H9 (cell line): ENCODE measurements at regions not wholly inside any gene's neighbourhood (a gene's known extent, or its start where the extent isn't known, plus 50 kb on each side); places are given as distances from the start of the nearest gene placed in this dataset.

Source experiments
- DNase-seq: peaks from one replicate; pipeline ENCODE4 v3.0.0-alpha.2; 2017
- H2AFZ ChIP-seq: one replicate; pipeline ENCODE4 v1.6.1; 2013; ENCODE audit warnings: mild to moderate bottlenecking, low read length, control low read depth, moderate library complexity
- H2AK5ac ChIP-seq: 2 replicates; pipeline ENCODE4 v1.6.1; 2013; ENCODE audit warnings: low read length, control low read depth, mixed read lengths; ENCODE audit not compliant: insufficient read length
- H2BK120ac ChIP-seq: one replicate; pipeline ENCODE4 v1.6.1; 2013; ENCODE audit warnings: low read depth, mild to moderate bottlenecking, low read length, control low read depth, inconsistent platforms; ENCODE audit not compliant: poor library complexity, severe bottlenecking
- H2BK12ac ChIP-seq: 2 replicates; pipeline ENCODE4 v1.6.1; 2013; ENCODE audit warnings: low read length, control low read depth, mixed read lengths, low read depth; ENCODE audit not compliant: insufficient read length
- H2BK15ac ChIP-seq: 2 replicates; pipeline ENCODE4 v1.6.1; 2013; ENCODE audit warnings: low read depth, low read length, control low read depth
- H2BK20ac ChIP-seq: one replicate; pipeline ENCODE4 v1.6.1; 2013; ENCODE audit warnings: low read depth, mild to moderate bottlenecking, low read length, control low read depth, inconsistent platforms; ENCODE audit not compliant: poor library complexity, severe bottlenecking
- H2BK5ac ChIP-seq: 2 replicates; pipeline ENCODE4 v1.6.1; 2013; ENCODE audit warnings: low read length, control low read depth, mixed read lengths; ENCODE audit not compliant: insufficient read length
- H3K14ac ChIP-seq: 2 replicates; pipeline ENCODE4 v1.6.1; 2013; ENCODE audit warnings: low read length, control low read depth; ENCODE audit not compliant: insufficient read depth
- H3K18ac ChIP-seq: 2 replicates; pipeline ENCODE4 v1.6.1; 2013; ENCODE audit warnings: low read depth, mild to moderate bottlenecking, mixed read lengths, low read length, control low read depth; ENCODE audit not compliant: insufficient read length
- H3K23ac ChIP-seq: 2 replicates; pipeline ENCODE4 v1.6.1; 2013; ENCODE audit warnings: low read length, control low read depth, mixed read lengths, low read depth; ENCODE audit not compliant: insufficient read length
- H3K23me2 ChIP-seq: 2 replicates; pipeline ENCODE4 v1.6.1; 2013; ENCODE audit warnings: low read depth, mild to moderate bottlenecking, mixed read lengths, low read length, control low read depth; ENCODE audit not compliant: insufficient read length, poor library complexity, severe bottlenecking
- H3K27ac ChIP-seq: 2 replicates; pipeline ENCODE4 v1.5.1; 2013; ENCODE audit warnings: low read length, control low read depth, mixed read lengths, low read depth; ENCODE audit not compliant: insufficient read length
- H3K27me3 ChIP-seq: 2 replicates; pipeline ENCODE4 v1.6.1; 2013; ENCODE audit warnings: low read length, control low read depth, inconsistent platforms; ENCODE audit not compliant: insufficient read depth
- H3K4ac ChIP-seq: 2 replicates; pipeline ENCODE4 v1.6.1; 2013; ENCODE audit warnings: low read depth, mild to moderate bottlenecking, control low read depth, inconsistent platforms, low read length, moderate library complexity
- H3K4me1 ChIP-seq: 2 replicates; pipeline ENCODE4 v1.6.1; 2013; ENCODE audit warnings: low read length, control low read depth, inconsistent platforms; ENCODE audit not compliant: insufficient read depth
- H3K4me2 ChIP-seq: 2 replicates; pipeline ENCODE4 v1.6.1; 2013; ENCODE audit warnings: low read length, control low read depth, mixed read lengths; ENCODE audit not compliant: insufficient read length, insufficient read depth
- H3K56ac ChIP-seq: 2 replicates; pipeline ENCODE4 v1.6.1; 2013; ENCODE audit warnings: low read depth, mild to moderate bottlenecking, mixed read lengths, low read length, control low read depth; ENCODE audit not compliant: insufficient read length
- H3K79me1 ChIP-seq: 2 replicates; pipeline ENCODE4 v1.6.1; 2013; ENCODE audit warnings: low read depth, mild to moderate bottlenecking, moderate library complexity, low read length, control low read depth, inconsistent platforms; ENCODE audit not compliant: insufficient read depth, poor library complexity, severe bottlenecking
- H3K79me2 ChIP-seq: 2 replicates; pipeline ENCODE4 v1.6.1; 2013; ENCODE audit warnings: low read length, control low read depth, inconsistent platforms; ENCODE audit not compliant: insufficient read depth
- H3K9ac ChIP-seq: 2 replicates; pipeline ENCODE4 v1.6.1; 2013; ENCODE audit warnings: low read length, control low read depth, mixed read lengths; ENCODE audit not compliant: insufficient read length; ENCODE audit errors: extremely low read depth
- H3K9me3 ChIP-seq: one replicate; pipeline ENCODE4 v1.6.1; 2013; ENCODE audit warnings: low read depth, low read length, inconsistent platforms; ENCODE audit not compliant: control insufficient read depth
- H3T11ph ChIP-seq: one replicate; pipeline ENCODE4 v1.6.1; 2013; ENCODE audit warnings: mild to moderate bottlenecking, low read length, control low read depth, inconsistent platforms
- H4K20me1 ChIP-seq: one replicate; pipeline ENCODE4 v1.6.1; 2013; ENCODE audit not compliant: control insufficient read depth, insufficient read length, insufficient read depth
- H4K5ac ChIP-seq: 2 replicates; pipeline ENCODE4 v1.6.1; 2013; ENCODE audit warnings: low read depth, mild to moderate bottlenecking, mixed read lengths, low read length, control low read depth; ENCODE audit not compliant: insufficient read length
- H4K8ac ChIP-seq: replicated peaks from 2 replicates; pipeline ENCODE4 v1.6.1; 2013; ENCODE audit warnings: low read length, control low read depth, mixed read lengths, low read depth; ENCODE audit not compliant: insufficient read length
- H4K91ac ChIP-seq: 2 replicates; pipeline ENCODE4 v1.6.1; 2013; ENCODE audit warnings: low read depth, mild to moderate bottlenecking, moderate library complexity, mixed read lengths, low read length, control low read depth; ENCODE audit not compliant: insufficient read length
- H3K27ac Mint-ChIP-seq, 3 experiments: 2 replicates in 2 of 3; 3 replicates in 1 of 3; pipeline ENCODE4 v1.8.0; 2020 to 2021; ENCODE audit warnings: mixed read lengths in 3 of 3, mild to moderate bottlenecking in 1 of 3, moderate library complexity in 1 of 3
- H3K27me3 Mint-ChIP-seq: 2 replicates; pipeline ENCODE4 v1.8.0; 2021; ENCODE audit warnings: low read depth, mild to moderate bottlenecking, moderate library complexity, mixed read lengths
- H3K36me3 Mint-ChIP-seq, 3 experiments: 2 replicates in 2 of 3; 3 replicates in 1 of 3; pipeline ENCODE4 v1.8.0; 2020 to 2021; ENCODE audit warnings: low read depth in 3 of 3, mixed read lengths in 3 of 3; ENCODE audit not compliant: insufficient read depth in 1 of 3
- H3K4me1 Mint-ChIP-seq, 2 experiments: 2 replicates each; pipeline ENCODE4 v1.8.0; 2020; ENCODE audit warnings: mixed read lengths in 2 of 2
- H3K4me3 Mint-ChIP-seq, 2 experiments: 2 replicates in 1 of 2; 3 replicates in 1 of 2; pipeline ENCODE4 v1.8.0; 2020 to 2021; ENCODE audit warnings: mild to moderate bottlenecking in 2 of 2, mixed read lengths in 2 of 2, moderate library complexity in 1 of 2
- H3K9me3 Mint-ChIP-seq, 2 experiments: 2 replicates in 1 of 2; 3 replicates in 1 of 2; pipeline ENCODE4 v1.8.0; 2020; ENCODE audit warnings: mild to moderate bottlenecking in 2 of 2, mixed read lengths in 2 of 2, moderate library complexity in 1 of 2
- CTCF ChIP-seq: fragments of 200-600 bp; sonication (generic); conservative IDR thresholded peaks from 3 replicates; pipeline ENCODE4 v1.8.0; 2021; ENCODE audit warnings: antibody characterized with exemption, mild to moderate bottlenecking
- WGBS: extraction: QIAGEN DNeasy Blood & Tissue Kit; methylation state at CpG from one replicate; pipeline ENCODE4 v1.1.7; 2013; ENCODE audit warnings: missing lambda C conversion rate, low lambda C conversion rate, mixed read lengths; ENCODE audit not compliant: insufficient read length; ENCODE audit errors: extremely low coverage; 5-methylcytosine and 5-hydroxymethylcytosine counted together

- H3K23me2 ChIP-seq: no peaks in the 10 kb centered on the region
- H3K9me3 ChIP-seq: no peaks in the 10 kb centered on the region
- no peak overlapping the region for H3K9ac ChIP-seq
- Mint-ChIP-seq H3K36me3 (no peaks in the 10 kb centered on the region), H3K9me3 (no peaks in the 10 kb centered on the region), H3K27me3 (no peaks in the 10 kb centered on the region), H3K27ac (no peak overlapping the region), H3K4me3 (no peak overlapping the region), H3K4me1 (no peaks in the 10 kb centered on the region)
- H3K4me2 ChIP-seq: no peak overlapping the region
- H2BK20ac ChIP-seq: no peak overlapping the region
- no peak overlapping the region for H3K23ac ChIP-seq
- no peak overlapping the region for H3K14ac ChIP-seq
- TF ChIP-seq CTCF: no peak
- no peak overlapping the region for H4K5ac ChIP-seq
- H2BK5ac ChIP-seq: no peak overlapping the region
- H3K27me3 ChIP-seq: no peaks in the 10 kb centered on the region
- no peak overlapping the region for H2AFZ ChIP-seq
- no peak overlapping the region for H3K4ac ChIP-seq
- H2BK12ac ChIP-seq: no peak overlapping the region
- no peak overlapping the region for H3K56ac ChIP-seq
- H4K91ac ChIP-seq: no peak overlapping the region
- H4K8ac ChIP-seq: no peak overlapping the region
- H3K79me1 ChIP-seq: no peaks in the 10 kb centered on the region
- no peak for DNase-seq
- no peak overlapping the region for H2BK120ac ChIP-seq
- no peaks in the 10 kb centered on the region for H3K4me1 ChIP-seq
- no peak overlapping the region for H3K27ac ChIP-seq
- H3K79me2 ChIP-seq: no peaks in the 10 kb centered on the region
- no peaks in the 10 kb centered on the region for H4K20me1 ChIP-seq
- H3T11ph ChIP-seq: no peak overlapping the region
- H3K18ac ChIP-seq: no peak overlapping the region
- H2AK5ac ChIP-seq: no peak overlapping the region
- WGBS: no CpG with 5 or more reads among the region's 2 CpGs
- no peak overlapping the region for H2BK15ac ChIP-seq
Measured at GRCh38 chr13:68481130-68481529, 1251.0 kb upstream of the PCDH9 start.
